GM12878 (cell line): ENCODE measurements at regions not wholly inside any gene's neighbourhood (a gene's known extent, or its start where the extent isn't known, plus 50 kb on each side); places are given as distances from the start of the nearest gene placed in this dataset.

ENCODE experiments used
- CHD1 ChIP-seq: IDR thresholded peaks from 2 replicates; pipeline ENCODE4 v1.6.1; 2012; ENCODE audit warnings: low read depth, low read length, improper control_type of control experiment
- CREB1 ChIP-seq: IDR thresholded peaks from 2 replicates; pipeline ENCODE4 v1.6.1; 2012; ENCODE audit warnings: low read depth, mild to moderate bottlenecking, inconsistent platforms
- E2F4 ChIP-seq: IDR thresholded peaks from 2 replicates; pipeline ENCODE4 v1.6.1; 2012; ENCODE audit warnings: low read depth, low read length, improper control_type of control experiment
- EGR1 ChIP-seq, 2 experiments: IDR thresholded peaks; 1 replicate in 1 of 2; 2 replicates in 1 of 2; pipeline ENCODE4 v1.6.1; 2011 to 2012; ENCODE audit warnings: low read depth in 2 of 2, low read length in 2 of 2, borderline replicate concordance in 1 of 2, mild to moderate bottlenecking in 1 of 2, moderate library complexity in 1 of 2
- ELK1 ChIP-seq: IDR thresholded peaks from 2 replicates; pipeline ENCODE4 v1.6.1; 2012; ENCODE audit warnings: low read depth, low read length, improper control_type of control experiment
- FOS ChIP-seq: IDR thresholded peaks from 3 replicates; pipeline ENCODE4 v1.6.1; 2011; ENCODE audit warnings: borderline replicate concordance; ENCODE audit not compliant: insufficient read length; ENCODE audit errors: extremely low read depth
- FOXK2 ChIP-seq: fragments of 450-650 bp; IDR thresholded peaks from 2 replicates; pipeline ENCODE4 v1.6.1; 2017; ENCODE audit warnings: mild to moderate bottlenecking, moderate library complexity
- HSF1 ChIP-seq: fragments of 150-350 bp; IDR thresholded peaks from 2 replicates; pipeline ENCODE4 v1.6.1; 2014; ENCODE audit warnings: mild to moderate bottlenecking, low read depth, low read length
- IKZF2 ChIP-seq, 2 experiments: fragments of 450-650 bp; IDR thresholded peaks; 2 replicates each; pipeline ENCODE4 v1.6.1; 2017; ENCODE audit warnings: mild to moderate bottlenecking in 2 of 2, moderate library complexity in 2 of 2
- MEF2B ChIP-seq: fragments of 450-650 bp; IDR thresholded peaks from 2 replicates; pipeline ENCODE4 v1.6.1; 2018; ENCODE audit warnings: mild to moderate bottlenecking, moderate library complexity; ENCODE audit not compliant: partially characterized antibody, poor library complexity, severe bottlenecking
- NR2F1 ChIP-seq: fragments of 450-650 bp; conservative IDR thresholded peaks from 2 replicates; pipeline ENCODE4 v1.6.1; 2017; ENCODE audit warnings: mild to moderate bottlenecking
- POLR2AphosphoS5 ChIP-seq: IDR thresholded peaks from 2 replicates; pipeline ENCODE4 v1.6.1; 2011; ENCODE audit warnings: mild to moderate bottlenecking, low read length, inconsistent platforms
- RELA ChIP-seq: fragments of 450-650 bp; IDR thresholded peaks from 2 replicates; pipeline ENCODE4 v1.8.0; 2014; ENCODE audit warnings: borderline replicate concordance; ENCODE audit not compliant: partially characterized antibody
- RFX5 ChIP-seq: IDR thresholded peaks from 2 replicates; pipeline ENCODE4 v1.6.1; 2011; ENCODE audit warnings: low read depth, low read length, improper control_type of control experiment
- SKIL ChIP-seq: fragments of 450-650 bp; IDR thresholded peaks from 2 replicates; pipeline ENCODE4 v1.6.1; 2017; ENCODE audit warnings: mild to moderate bottlenecking, low read depth, inconsistent platforms; ENCODE audit not compliant: poor library complexity, severe bottlenecking
- SRF ChIP-seq, 2 experiments: IDR thresholded peaks; 2 replicates each; pipeline ENCODE4 v1.6.1; 2011; ENCODE audit warnings: low read depth in 2 of 2, low read length in 2 of 2, mild to moderate bottlenecking in 1 of 2, moderate library complexity in 1 of 2
- SUPT20H ChIP-seq: IDR thresholded peaks from 2 replicates; pipeline ENCODE4 v1.6.1; 2011; ENCODE audit warnings: low read depth, mild to moderate bottlenecking, low read length, moderate library complexity, borderline replicate concordance; ENCODE audit not compliant: control insufficient read depth
- TBL1XR1 ChIP-seq: IDR thresholded peaks from 2 replicates; pipeline ENCODE4 v1.6.1; 2012; ENCODE audit warnings: low read depth, low read length, improper control_type of control experiment
- USF1 ChIP-seq: IDR thresholded peaks from 2 replicates; pipeline ENCODE4 v1.6.1; 2011; ENCODE audit warnings: borderline replicate concordance, low read depth, mild to moderate bottlenecking, moderate library complexity, mixed read lengths, low read length; ENCODE audit not compliant: insufficient read depth; ENCODE audit errors: extremely low read length
- YBX1 ChIP-seq: fragments of 450-650 bp; IDR thresholded peaks from 2 replicates; pipeline ENCODE4 v1.6.1; 2016; ENCODE audit warnings: antibody characterized with exemption
- ZBTB33 ChIP-seq: fragments of 450-650 bp; IDR thresholded peaks from 2 replicates; pipeline ENCODE4 v1.6.1; 2017; ENCODE audit warnings: mild to moderate bottlenecking
- ZNF207 ChIP-seq: fragments of 450-650 bp; IDR thresholded peaks from 2 replicates; pipeline ENCODE4 v1.6.1; 2014; ENCODE audit warnings: antibody characterized with exemption, mild to moderate bottlenecking, borderline replicate concordance
- ZNF24 ChIP-seq: fragments of 450-650 bp; IDR thresholded peaks from 2 replicates; pipeline ENCODE4 v1.6.1; 2017; ENCODE audit warnings: antibody characterized with exemption, mild to moderate bottlenecking
- ZSCAN29 ChIP-seq: fragments of 450-650 bp; IDR thresholded peaks from 2 replicates; pipeline ENCODE4 v1.6.1; 2017; ENCODE audit warnings: mild to moderate bottlenecking, moderate library complexity

GRCh38 chr12:94812345-94812744 is 162.0 kb upstream of the TMCC3 start (continued):
- peak; percentile 62 for TF ChIP-seq SKIL
- no peak for TF ChIP-seq SUPT20H
- no peak for TF ChIP-seq CREB1
- no peak for TF ChIP-seq RELA
- no peak for TF ChIP-seq FOXK2
- TF ChIP-seq ZNF207: no peak
- TF ChIP-seq ZSCAN29: no peak
- peak; percentile 71; the same call in 1 of the 2 replicates for TF ChIP-seq TBL1XR1
- peak; percentile 92 to 94; a peak in 3 of 4 replicates for TF ChIP-seq IKZF2 (IDR thresholded peaks at IDR 0.05)
- peak; percentile 83 for TF ChIP-seq MEF2B
- TF ChIP-seq EGR1 (IDR thresholded peaks at IDR 0.05; ENCODE audit: borderline replicate concordance in 1 of 2, low read depth in 2 of 2, low read length in 2 of 2): no peak
- TF ChIP-seq NR2F1: peak; percentile 59
- no peak for TF ChIP-seq YBX1
- no peak for TF ChIP-seq USF1
- TF ChIP-seq POLR2AphosphoS5: peak; percentile 4; the same call in 1 of the 2 replicates
- no peak for TF ChIP-seq FOS
- no peak for TF ChIP-seq CHD1
- TF ChIP-seq E2F4: no peak
- TF ChIP-seq ELK1: no peak
- TF ChIP-seq ZNF24: no peak
- TF ChIP-seq ZBTB33: no peak
- TF ChIP-seq HSF1: no peak
- no peak for TF ChIP-seq SRF (IDR thresholded peaks at IDR 0.05; ENCODE audit: low read depth in 2 of 2, low read length in 2 of 2)
- TF ChIP-seq RFX5: no peak
